ENCODE measurements at regions not wholly inside any gene's neighbourhood (a gene's known extent, or its start where the extent isn't known, plus 50 kb on each side); places are given as distances from the start of the nearest gene placed in this dataset.

DNA sequence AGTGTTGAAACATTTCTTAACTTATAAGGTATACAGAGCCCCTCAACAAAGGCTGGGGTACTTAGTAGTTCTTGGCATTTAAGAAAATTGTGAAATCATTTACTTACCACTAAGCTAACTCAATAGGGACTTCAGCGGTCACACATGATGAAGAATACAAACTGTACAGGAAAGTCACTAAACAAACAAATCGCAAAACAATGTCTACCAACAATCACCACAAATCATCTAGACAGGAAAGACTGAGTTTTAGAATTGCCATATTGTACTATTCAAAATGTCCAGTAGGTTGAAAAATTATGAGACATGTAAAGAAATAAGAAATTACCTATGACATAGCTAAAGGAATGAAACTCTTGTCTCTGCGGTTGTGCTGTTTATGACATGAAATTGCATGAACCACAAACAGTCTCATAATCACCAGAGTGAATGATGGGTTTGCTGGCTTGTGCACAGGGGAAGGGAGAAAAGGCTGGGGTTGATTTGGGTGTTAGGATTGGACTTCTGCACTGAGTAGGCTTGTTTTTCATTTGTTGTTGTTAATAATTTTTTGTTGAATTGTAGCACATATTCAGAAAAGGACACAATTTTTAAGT, 441.1 kb upstream of the MON1B start:
- TF ChIP-seq, protein P1, sequence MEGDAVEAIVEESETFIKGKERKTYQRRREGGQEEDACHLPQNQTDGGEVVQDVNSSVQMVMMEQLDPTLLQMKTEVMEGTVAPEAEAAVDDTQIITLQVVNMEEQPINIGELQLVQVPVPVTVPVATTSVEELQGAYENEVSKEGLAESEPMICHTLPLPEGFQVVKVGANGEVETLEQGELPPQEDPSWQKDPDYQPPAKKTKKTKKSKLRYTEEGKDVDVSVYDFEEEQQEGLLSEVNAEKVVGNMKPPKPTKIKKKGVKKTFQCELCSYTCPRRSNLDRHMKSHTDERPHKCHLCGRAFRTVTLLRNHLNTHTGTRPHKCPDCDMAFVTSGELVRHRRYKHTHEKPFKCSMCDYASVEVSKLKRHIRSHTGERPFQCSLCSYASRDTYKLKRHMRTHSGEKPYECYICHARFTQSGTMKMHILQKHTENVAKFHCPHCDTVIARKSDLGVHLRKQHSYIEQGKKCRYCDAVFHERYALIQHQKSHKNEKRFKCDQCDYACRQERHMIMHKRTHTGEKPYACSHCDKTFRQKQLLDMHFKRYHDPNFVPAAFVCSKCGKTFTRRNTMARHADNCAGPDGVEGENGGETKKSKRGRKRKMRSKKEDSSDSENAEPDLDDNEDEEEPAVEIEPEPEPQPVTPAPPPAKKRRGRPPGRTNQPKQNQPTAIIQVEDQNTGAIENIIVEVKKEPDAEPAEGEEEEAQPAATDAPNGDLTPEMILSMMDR (IDR thresholded peaks at IDR 0.05) = no peak
- intact Hi-C loops (cut with DNase I, micrococcal nuclease) = no loop called here
- Histone ChIP-seq H3K4me3 (no peak overlapping the region), H3K36me3 (ENCODE audit: low read depth) (no peaks in the 10 kb centered on the region), H3K9me3 (no peaks in the 10 kb centered on the region), H3K4me1 (ENCODE audit: low read depth) (no peaks in the 10 kb centered on the region)
- ATAC-seq (no peak), DNase-seq (no peak)

DNA sequence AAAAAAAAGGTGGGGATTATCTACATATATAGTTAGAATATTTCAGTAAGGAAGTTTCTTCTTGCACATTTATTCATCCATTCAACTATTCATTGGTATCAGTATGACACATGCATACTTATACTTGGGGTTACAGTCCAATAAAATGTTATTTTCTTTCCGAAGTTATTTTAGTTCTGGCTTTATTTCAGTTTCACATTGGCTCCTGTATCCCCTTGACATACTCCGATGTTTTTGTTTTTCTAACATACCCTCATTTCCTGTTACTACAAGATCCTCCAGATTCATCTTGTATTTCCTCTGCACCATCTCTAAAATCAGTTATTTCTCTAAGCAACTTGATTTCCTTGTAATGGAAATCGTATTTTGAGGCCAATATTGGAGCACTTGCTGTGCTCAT, 435.5 kb upstream of the MON1B start:
- H3K4me1 ChIP-seq (ENCODE audit: low read depth) = no peaks in the 10 kb centered on the region

GRCh38 chr16:76756423-76756822, 434.6 kb upstream of the MON1B start:
- no peaks in the 10 kb centered on the region for H3K36me3 ChIP-seq (ENCODE audit: low read depth)
- no peak for DNase-seq
- TF ChIP-seq, protein P1 (IDR thresholded peaks at IDR 0.05) = no peak
- intact Hi-C loops (cut with DNase I, micrococcal nuclease) = no loop called here
- H3K4me3 ChIP-seq = no peak overlapping the region
- H3K9me3 ChIP-seq = peaks cover 11% of the 10 kb centered on the region
- ATAC-seq = no peak
- no peaks in the 10 kb centered on the region for H3K4me1 ChIP-seq (ENCODE audit: low read depth)

More for the DNA sequence above, 435.5 kb upstream of the MON1B start:
- ATAC-seq (no peak), DNase-seq (no peak)
- TF ChIP-seq, protein P1 (IDR thresholded peaks at IDR 0.05) = no peak
- Histone ChIP-seq H3K9me3 (peaks cover 4% of the 10 kb centered on the region), H3K4me3 (no peak overlapping the region), H3K36me3 (ENCODE audit: low read depth) (no peaks in the 10 kb centered on the region)
- intact Hi-C loops (cut with DNase I, micrococcal nuclease) = no loop called here

DNA sequence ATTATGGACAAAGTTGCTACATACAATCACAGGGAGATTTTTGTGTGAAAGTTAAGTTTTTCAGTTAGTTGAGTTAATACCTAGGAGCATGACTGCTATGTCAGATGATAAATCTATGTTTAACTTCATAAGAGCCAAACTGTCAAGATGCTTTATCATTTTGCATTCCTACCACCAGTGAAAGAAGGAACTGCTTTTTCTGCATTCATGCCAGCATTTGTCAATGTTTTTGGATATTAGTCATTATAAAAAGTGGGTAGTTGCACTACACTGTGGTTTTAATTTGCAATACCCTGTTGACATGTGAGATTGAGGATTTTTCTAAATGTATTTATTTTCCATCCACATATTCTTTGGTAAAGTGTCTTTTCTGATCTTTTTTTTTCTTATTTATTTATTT, 434.0 kb upstream of the MON1B start:
- no peaks in the 10 kb centered on the region for H3K36me3 ChIP-seq (ENCODE audit: low read depth)
- ATAC-seq (no peak), DNase-seq (no peak)
- H3K4me3 ChIP-seq = no peak overlapping the region
- H3K9me3 ChIP-seq = peaks cover 11% of the 10 kb centered on the region
- TF ChIP-seq, protein P1 (IDR thresholded peaks at IDR 0.05) = no peak
- no peaks in the 10 kb centered on the region for H3K4me1 ChIP-seq (ENCODE audit: low read depth)
- intact Hi-C loops (cut with DNase I, micrococcal nuclease) = no loop called here

- ATAC-seq (no peak), DNase-seq (no peak)
- Histone ChIP-seq H3K4me1 (ENCODE audit: low read depth) (no peaks in the 10 kb centered on the region), H3K4me3 (no peak overlapping the region), H3K9me3 (peaks cover 25% of the 10 kb centered on the region), H3K36me3 (ENCODE audit: low read depth) (no peaks in the 10 kb centered on the region)
- TF ChIP-seq, protein P1 (IDR thresholded peaks at IDR 0.05) = no peak
- intact Hi-C loops (cut with DNase I, micrococcal nuclease) = no loop called here
Measured at GRCh38 chr16:76766538-76766937, 424.5 kb upstream of the MON1B start.

DNA sequence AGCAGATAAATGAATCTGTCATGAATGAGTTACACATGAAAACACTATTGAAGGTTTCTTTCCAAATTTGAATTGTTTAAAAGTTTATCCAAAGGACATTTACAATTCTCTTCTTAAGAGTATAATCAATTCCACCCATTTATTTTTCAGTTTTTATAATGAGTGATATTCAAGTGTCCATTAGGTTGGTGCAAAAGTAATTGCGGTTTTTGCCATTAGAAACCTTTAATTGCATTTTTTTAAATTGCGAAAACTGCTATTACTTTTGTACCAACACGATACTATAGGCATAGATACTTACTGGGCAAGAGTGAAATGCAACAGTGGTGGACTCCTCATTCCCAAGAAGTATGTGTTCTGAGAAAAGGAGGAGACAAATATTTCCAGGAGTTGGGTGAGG, 422.7 kb upstream of the MON1B start:
- H3K9me3 ChIP-seq = peaks cover 11% of the 10 kb centered on the region
- no peak for ATAC-seq
- H3K4me1 ChIP-seq (ENCODE audit: low read depth) = no peaks in the 10 kb centered on the region
- DNase-seq = no peak
- H3K36me3 ChIP-seq (ENCODE audit: low read depth) = no peaks in the 10 kb centered on the region
- TF ChIP-seq, protein P1 (IDR thresholded peaks at IDR 0.05) = no peak
- intact Hi-C loops (cut with DNase I, micrococcal nuclease) = no loop called here
- no peak overlapping the region for H3K4me3 ChIP-seq
